Endothelial cell of umbilical vein (primary cell): ENCODE measurements at regions not wholly inside any gene's neighbourhood (a gene's known extent, or its start where the extent isn't known, plus 50 kb on each side); places are given as distances from the start of the nearest gene placed in this dataset.

Experiments
- BruUV-seq: library from RNA; stranded (reverse); fragments of 400-500 nt; replicated peaks from 2 replicates; lab custom pipeline; 2021; lab: Mats Ljungman, UMichigan
- CTCF ChIA-PET: fragments of 300-600, 350-600 bp; sonication (Branson Sonifier 250); formaldehyde crosslinking; loops from one replicate; lab custom pipeline; 2021; ENCODE audit warnings: antibody characterized with exemption, inconsistent platforms; lab: Charles Lee
- POLR2A ChIA-PET: fragments of 300-600, 350-600 bp; sonication (Branson Sonifier 250); formaldehyde crosslinking; loops from one replicate; lab custom pipeline; 2021; ENCODE audit warnings: antibody characterized with exemption, inconsistent platforms; lab: Charles Lee
- DNase-seq: peaks from one replicate; pipeline ENCODE4 v3.0.0-alpha.2; 2011; ENCODE audit warnings: low read depth, low spot score
- FAIRE-seq: peaks from 2 replicates; lab custom pipeline; 2011; peaks lifted over from hg19 to GRCh38; lab: Jason Lieb, UNC
- H2AFZ ChIP-seq: 2 replicates; pipeline ENCODE4 v1.6.0; 2012; ENCODE audit warnings: low read depth, low read length, control low read depth, inconsistent platforms
- H3K27ac ChIP-seq: 2 replicates; pipeline ENCODE4 v1.5.1; 2011; ENCODE audit warnings: low read depth, mild to moderate bottlenecking, control low read depth, low read length, moderate library complexity; ENCODE audit not compliant: insufficient read depth
- H3K27me3 ChIP-seq, 2 experiments: 2 replicates each; pipeline versions ENCODE4 v1.6.0 to v1.6.1; 2011; ENCODE audit warnings: low read length in 2 of 2, mixed read lengths in 1 of 2; ENCODE audit not compliant: control insufficient read depth in 2 of 2, insufficient read depth in 2 of 2
- H3K36me3 ChIP-seq, 2 experiments: 2 replicates in 1 of 2; 3 replicates in 1 of 2; pipeline ENCODE4 v1.5.1; 2011; ENCODE audit warnings: low read length in 2 of 2, mild to moderate bottlenecking in 1 of 2, moderate library complexity in 1 of 2; ENCODE audit not compliant: control insufficient read depth in 2 of 2, insufficient read depth in 2 of 2; ENCODE audit errors: extremely low read depth in 1 of 2
- H3K4me1 ChIP-seq: 3 replicates; pipeline ENCODE4 v1.5.1; 2011; ENCODE audit warnings: mild to moderate bottlenecking, low read length; ENCODE audit not compliant: control insufficient read depth, insufficient read depth; ENCODE audit errors: extremely low read depth
- H3K4me2 ChIP-seq: 2 replicates; pipeline ENCODE4 v1.6.1; 2011; ENCODE audit warnings: low read length, control low read depth, mixed read lengths; ENCODE audit not compliant: insufficient read depth
- H3K4me3 ChIP-seq, 3 experiments: fragments of 200-600 bp in 1 of 3; sonication (generic), shearing (Covaris generic) in 1 of 3; replicated peaks in 1 of 3; 2 replicates each; pipeline ENCODE4 v1.5.1; 2011 to 2016; ENCODE audit warnings: control low read depth in 3 of 3, low read length in 3 of 3, mild to moderate bottlenecking in 2 of 3, inconsistent platforms in 1 of 3, low read depth in 1 of 3, moderate library complexity in 1 of 3; ENCODE audit not compliant: insufficient read depth in 1 of 3
- H3K79me2 ChIP-seq: 2 replicates; pipeline ENCODE4 v1.6.0; 2012; ENCODE audit warnings: low read length, inconsistent platforms; ENCODE audit not compliant: control insufficient read depth, insufficient read depth
- H3K9ac ChIP-seq: replicated peaks from 2 replicates; pipeline ENCODE3; 2011; ENCODE audit warnings: low read length, control low read depth; ENCODE audit not compliant: insufficient read depth; ENCODE audit errors: extremely low read depth
- H3K9me1 ChIP-seq: replicated peaks from 3 replicates; pipeline ENCODE4 v1.6.0; 2011; ENCODE audit warnings: mild to moderate bottlenecking, low read length; ENCODE audit not compliant: control insufficient read depth, insufficient read depth; ENCODE audit errors: extremely low read depth
- H3K9me3 ChIP-seq: replicated peaks from 2 replicates; pipeline ENCODE4 v1.5.1; 2012; ENCODE audit warnings: low read length, inconsistent platforms; ENCODE audit not compliant: control insufficient read depth, insufficient read depth
- H4K20me1 ChIP-seq: replicated peaks from 2 replicates; pipeline ENCODE3; 2011; ENCODE audit warnings: mild to moderate bottlenecking, low read length; ENCODE audit not compliant: control insufficient read depth, insufficient read depth; ENCODE audit errors: extremely low read depth
- CTCF ChIP-seq, 2 donors: IDR thresholded peaks; 1 replicate in 1 of 2; 2 replicates in 1 of 2; pipeline ENCODE4 v1.5.1; 2011; ENCODE audit warnings: low read length in 2 of 2, mild to moderate bottlenecking in 2 of 2, moderate library complexity in 2 of 2, control low read depth in 1 of 2, inconsistent platforms in 1 of 2, low read depth in 1 of 2; ENCODE audit not compliant: insufficient read depth in 1 of 2; ENCODE audit errors: extremely low read depth in 1 of 2
- EZH2 ChIP-seq: IDR thresholded peaks from 2 replicates; pipeline ENCODE4 v1.6.1; 2012; ENCODE audit warnings: borderline replicate concordance, low read depth, mild to moderate bottlenecking, moderate library complexity, low read length, inconsistent platforms; ENCODE audit not compliant: severe bottlenecking
- FOS ChIP-seq: IDR thresholded peaks from 2 replicates; pipeline ENCODE4 v1.6.1; 2011; ENCODE audit warnings: mild to moderate bottlenecking, low read length, moderate library complexity, borderline replicate concordance; ENCODE audit not compliant: insufficient read depth
- GATA2 ChIP-seq: IDR thresholded peaks from 2 replicates; pipeline ENCODE4 v1.7.0; 2011; ENCODE audit warnings: low read depth, mild to moderate bottlenecking, moderate library complexity, mixed read lengths, low read length; ENCODE audit not compliant: insufficient read length, insufficient read depth
- JUN ChIP-seq: IDR thresholded peaks from 2 replicates; pipeline ENCODE4 v1.6.1; 2011; ENCODE audit warnings: borderline replicate concordance, low read depth; ENCODE audit not compliant: insufficient read length, insufficient read depth
- MAX ChIP-seq: IDR thresholded peaks from 2 replicates; pipeline ENCODE4 v1.6.1; 2011; ENCODE audit not compliant: insufficient read depth, insufficient read length
- MYC ChIP-seq: IDR thresholded peaks from one replicate; pipeline ENCODE4 v1.6.1; 2011; ENCODE audit warnings: mild to moderate bottlenecking, low read depth, low read length
- POLR2A ChIP-seq: IDR thresholded peaks from 2 replicates; pipeline ENCODE4 v1.6.1; 2012; ENCODE audit warnings: low read depth, mild to moderate bottlenecking, control low read depth, low read length
- POLR2AphosphoS5 ChIP-seq: IDR thresholded peaks from 2 replicates; pipeline ENCODE4 v1.6.1; 2012; ENCODE audit warnings: low read depth, mild to moderate bottlenecking, control low read depth, low read length, moderate library complexity; ENCODE audit not compliant: insufficient read depth
- dilution Hi-C: fragments of 300-500 bp; cut with MboI; formaldehyde crosslinking; loops from one replicate; pipeline ENCODE4 v1.15.0; 2019; ENCODE audit warnings: low sequenced_read_pairs; ENCODE audit not compliant: extremely low pct_ligation_motif_present
- intact Hi-C: fragments of 100-400 bp; cut with micrococcal nuclease; formaldehyde crosslinking; loops from one replicate; pipeline ENCODE4 v1.10.0; 2022

- Histone ChIP-seq H3K27ac (no peak overlapping the region), H3K9me1 (no peaks in the 10 kb centered on the region), H3K27me3 (no peaks in the 10 kb centered on the region), H3K4me3 (no peak overlapping the region), H3K36me3 (no peaks in the 10 kb centered on the region), H3K4me2 (no peak overlapping the region), H4K20me1 (no peaks in the 10 kb centered on the region), H3K9ac (no peak overlapping the region), H3K4me1 (no peaks in the 10 kb centered on the region), H2AFZ (no peak overlapping the region), H3K79me2 (no peaks in the 10 kb centered on the region), H3K9me3 (peaks cover 3% of the 10 kb centered on the region)
- dilution Hi-C loops (no loop called here), intact Hi-C loops (no loop called here)
- ChIA-PET POLR2A (no interaction called here), CTCF (no interaction called here)
- no TSS peak for BruUV-seq
- DNase-seq = no peak
- no peak for FAIRE-seq
- TF ChIP-seq MYC (no peak), MAX (no peak), JUN (no peak), EZH2 (no peak), GATA2 (no peak), CTCF (IDR thresholded peaks at IDR 0.05; ENCODE audit: extremely low read depth in 1 of 2, insufficient read depth in 1 of 2, low read depth in 1 of 2, low read length in 2 of 2) (no peak), POLR2A (no peak), POLR2AphosphoS5 (no peak), FOS (no peak)
These were observed 2123.7 kb upstream of the RAG2 start for GRCh38 chr11:38721586-38722315.
